AG04450 (cell line): ENCODE measurements at regions not wholly inside any gene's neighbourhood (a gene's known extent, or its start where the extent isn't known, plus 50 kb on each side); places are given as distances from the start of the nearest gene placed in this dataset.
"Not testable (repeated sequence)": the region's sequence is repeated elsewhere in the genome, so short reads cannot be mapped to it uniquely, and the experiment has no call there.

ENCODE experiments used
- CTCF ChIA-PET: fragments of 300-600, 350-600 bp; formaldehyde crosslinking; extraction: SDS; loops from one replicate; lab custom pipeline; 2022; ENCODE audit warnings: antibody characterized with exemption, inconsistent platforms; lab: Charles Lee
- POLR2A ChIA-PET: fragments of 350-600 bp; formaldehyde crosslinking; extraction: SDS; loops from one replicate; lab custom pipeline; 2021; ENCODE audit warnings: antibody characterized with exemption, inconsistent platforms; lab: Yijun Ruan, JAX
- DNase-seq: peaks from one replicate; pipeline ENCODE4 v3.0.0-alpha.2; 2011; ENCODE audit warnings: low read depth, low spot score
- H3K27ac ChIP-seq: one replicate; pipeline ENCODE4 v1.5.1; 2012; ENCODE audit warnings: low read depth, low read length, control low read depth
- H3K27me3 ChIP-seq: one replicate; pipeline ENCODE4 v1.6.0; 2012; ENCODE audit warnings: low read length; ENCODE audit not compliant: control insufficient read depth, insufficient read depth
- H3K4me3 ChIP-seq: 2 replicates; pipeline ENCODE4 v1.5.1; 2011; ENCODE audit warnings: mild to moderate bottlenecking, low read depth, low read length, control low read depth
- H3K9me3 ChIP-seq: 2 replicates; pipeline ENCODE4 v1.5.1; 2012; ENCODE audit warnings: low read length; ENCODE audit not compliant: control insufficient read depth, insufficient read depth
- CTCF ChIP-seq: IDR thresholded peaks from 2 replicates; pipeline ENCODE4 v1.5.1; 2011; ENCODE audit warnings: low read depth, low read length, control low read depth, inconsistent platforms

- ChIA-PET CTCF (interaction anchor here (0.6 kb wide), 1 partner anchor 425 kb away, joined by 3 read pairs; no protein-coding TSS in a partner anchor), POLR2A (no interaction called here)
- no peak for DNase-seq
- peaks cover 3% of the 10 kb centered on the region for H3K27me3 ChIP-seq
- H3K4me3 ChIP-seq: no peak overlapping the region; the same call in 1 of the 2 replicates
- no peaks in the 10 kb centered on the region for H3K9me3 ChIP-seq
- no peak overlapping the region for H3K27ac ChIP-seq
- TF ChIP-seq CTCF: no peak
Observed at GRCh38 chr11:106160494-106160893, 83.0 kb downstream of the AASDHPPT start.

- CTCF ChIA-PET: interaction anchor here (0.9 kb wide), 1 partner anchor 876 kb away, joined by 3 read pairs; no protein-coding TSS in a partner anchor
- Histone ChIP-seq H3K27ac (no peak overlapping the region), H3K4me3 (no peak overlapping the region), H3K27me3 (peaks cover 3% of the 10 kb centered on the region), H3K9me3 (no peaks in the 10 kb centered on the region)
- POLR2A ChIA-PET: no interaction called here
- TF ChIP-seq CTCF: no peak
- DNase-seq: no peak
Observed at GRCh38 chr11:106161775-106162634, 84.5 kb downstream of the AASDHPPT start.

- peaks cover 3% of the 10 kb centered on the region for H3K27me3 ChIP-seq
- no peak for TF ChIP-seq CTCF
- POLR2A ChIA-PET: no interaction called here
- H3K4me3 ChIP-seq: no peak overlapping the region
- no peaks in the 10 kb centered on the region for H3K9me3 ChIP-seq
- H3K27ac ChIP-seq: no peak overlapping the region
- CTCF ChIA-PET: no interaction called here
- no peak for DNase-seq
Observed at GRCh38 chr11:106167085-106167484, 89.6 kb downstream of the AASDHPPT start.

- TF ChIP-seq CTCF: no peak
- ChIA-PET CTCF (no interaction called here), POLR2A (no interaction called here)
- Histone ChIP-seq H3K27ac (no peak overlapping the region), H3K27me3 (no peaks in the 10 kb centered on the region), H3K4me3 (no peak overlapping the region), H3K9me3 (no peaks in the 10 kb centered on the region)
- DNase-seq: no peak
Observed at GRCh38 chr11:106172386-106172991, 95.0 kb downstream of the AASDHPPT start.

- no peak overlapping the region for H3K27ac ChIP-seq
- no peak for DNase-seq
- no peak overlapping the region for H3K4me3 ChIP-seq
- CTCF ChIA-PET: no interaction called here
- no peak for TF ChIP-seq CTCF
- POLR2A ChIA-PET: no interaction called here
- no peaks in the 10 kb centered on the region for H3K9me3 ChIP-seq
- no peaks in the 10 kb centered on the region for H3K27me3 ChIP-seq
Observed at GRCh38 chr11:106173291-106173690, 95.8 kb downstream of the AASDHPPT start.

- POLR2A ChIA-PET, CTCF ChIA-PET, H3K9me3 ChIP-seq, H3K27ac ChIP-seq, H3K4me3 ChIP-seq, DNase-seq, H3K27me3 ChIP-seq: not testable (repeated sequence)
Observed at GRCh38 chr11:106174003-106174402, 96.5 kb downstream of the AASDHPPT start.
